ENCODE measurements at regions not wholly inside any gene's neighbourhood (a gene's known extent, or its start where the extent isn't known, plus 50 kb on each side); places are given as distances from the start of the nearest gene placed in this dataset.
A peak's percentile ranks its signal among the peaks of the same experiment; 100 is the strongest.

- Histone ChIP-seq H3K27me3 (ENCODE audit: control insufficient read depth, insufficient read depth, low read length) (no peaks in the 10 kb centered on the region), H3K36me3 (ENCODE audit: control insufficient read depth, insufficient read depth, low read length) (no peaks in the 10 kb centered on the region), H3K4me3 (ENCODE audit: low read depth, low read length) (no peak overlapping the region)
- TF ChIP-seq, protein P1, sequence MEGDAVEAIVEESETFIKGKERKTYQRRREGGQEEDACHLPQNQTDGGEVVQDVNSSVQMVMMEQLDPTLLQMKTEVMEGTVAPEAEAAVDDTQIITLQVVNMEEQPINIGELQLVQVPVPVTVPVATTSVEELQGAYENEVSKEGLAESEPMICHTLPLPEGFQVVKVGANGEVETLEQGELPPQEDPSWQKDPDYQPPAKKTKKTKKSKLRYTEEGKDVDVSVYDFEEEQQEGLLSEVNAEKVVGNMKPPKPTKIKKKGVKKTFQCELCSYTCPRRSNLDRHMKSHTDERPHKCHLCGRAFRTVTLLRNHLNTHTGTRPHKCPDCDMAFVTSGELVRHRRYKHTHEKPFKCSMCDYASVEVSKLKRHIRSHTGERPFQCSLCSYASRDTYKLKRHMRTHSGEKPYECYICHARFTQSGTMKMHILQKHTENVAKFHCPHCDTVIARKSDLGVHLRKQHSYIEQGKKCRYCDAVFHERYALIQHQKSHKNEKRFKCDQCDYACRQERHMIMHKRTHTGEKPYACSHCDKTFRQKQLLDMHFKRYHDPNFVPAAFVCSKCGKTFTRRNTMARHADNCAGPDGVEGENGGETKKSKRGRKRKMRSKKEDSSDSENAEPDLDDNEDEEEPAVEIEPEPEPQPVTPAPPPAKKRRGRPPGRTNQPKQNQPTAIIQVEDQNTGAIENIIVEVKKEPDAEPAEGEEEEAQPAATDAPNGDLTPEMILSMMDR (IDR thresholded peaks at IDR 0.05; ENCODE audit: insufficient read depth, low read length, severe bottlenecking): no peak
- no peak for FAIRE-seq
- peak; percentile 63 for DNase-seq (ENCODE audit: low read depth)
Measured at GRCh38 chr11:109971184-109971523, 122.0 kb upstream of the ZC3H12C start.

GRCh38 chr11:109972181-109972715 is 120.9 kb upstream of the ZC3H12C start:
- Histone ChIP-seq H3K4me3 (ENCODE audit: low read depth, low read length) (no peak overlapping the region), H3K36me3 (ENCODE audit: control insufficient read depth, insufficient read depth, low read length) (no peaks in the 10 kb centered on the region), H3K27me3 (ENCODE audit: control insufficient read depth, insufficient read depth, low read length) (no peaks in the 10 kb centered on the region)
- DNase-seq (ENCODE audit: low read depth) (no peak), FAIRE-seq (no peak)
- TF ChIP-seq, protein P1 (IDR thresholded peaks at IDR 0.05; ENCODE audit: insufficient read depth, low read length, severe bottlenecking): no peak

GRCh38 chr11:109972939-109973338 is 120.3 kb upstream of the ZC3H12C start:
- H3K36me3 ChIP-seq (ENCODE audit: control insufficient read depth, insufficient read depth, low read length): no peaks in the 10 kb centered on the region
- no peaks in the 10 kb centered on the region for H3K27me3 ChIP-seq (ENCODE audit: control insufficient read depth, insufficient read depth, low read length)
- H3K4me3 ChIP-seq (ENCODE audit: low read depth, low read length): no peak overlapping the region
- peak; percentile 23 for DNase-seq (ENCODE audit: low read depth)
- no peak for FAIRE-seq
- TF ChIP-seq, protein P1 (IDR thresholded peaks at IDR 0.05; ENCODE audit: insufficient read depth, low read length, severe bottlenecking): no peak

DNA sequence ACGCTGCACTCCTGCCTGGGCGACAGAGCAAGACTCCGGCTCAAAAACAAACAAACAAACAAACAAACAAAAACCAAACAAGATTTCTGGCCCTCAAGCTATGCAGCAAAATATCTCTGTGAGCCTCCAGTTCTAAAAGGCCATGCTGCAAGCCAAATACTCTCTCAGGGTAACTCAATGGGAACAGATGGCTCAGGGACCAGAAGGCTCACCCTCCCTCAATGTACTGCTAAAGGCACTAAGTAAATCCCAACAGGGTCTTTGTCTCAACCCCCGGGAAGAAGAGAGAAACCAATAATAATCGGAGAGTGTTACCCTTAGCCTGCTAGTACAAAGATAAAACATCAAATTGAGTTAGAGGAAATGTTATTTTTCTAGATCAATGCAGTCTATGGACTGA is 119.7 kb upstream of the ZC3H12C start:
- H3K4me3 ChIP-seq (ENCODE audit: low read depth, low read length): no peak overlapping the region
- H3K27me3 ChIP-seq (ENCODE audit: control insufficient read depth, insufficient read depth, low read length): no peaks in the 10 kb centered on the region
- no peaks in the 10 kb centered on the region for H3K36me3 ChIP-seq (ENCODE audit: control insufficient read depth, insufficient read depth, low read length)
- FAIRE-seq (no peak), DNase-seq (ENCODE audit: low read depth) (no peak)
- TF ChIP-seq, protein P1 (IDR thresholded peaks at IDR 0.05; ENCODE audit: insufficient read depth, low read length, severe bottlenecking): no peak

- Histone ChIP-seq H3K36me3 (ENCODE audit: control insufficient read depth, insufficient read depth, low read length) (no peaks in the 10 kb centered on the region), H3K4me3 (ENCODE audit: low read depth, low read length) (no peak overlapping the region), H3K27me3 (ENCODE audit: control insufficient read depth, insufficient read depth, low read length) (no peaks in the 10 kb centered on the region)
- no peak for DNase-seq (ENCODE audit: low read depth)
- no peak for FAIRE-seq
- TF ChIP-seq, protein P1 (IDR thresholded peaks at IDR 0.05; ENCODE audit: insufficient read depth, low read length, severe bottlenecking): no peak
Measured at GRCh38 chr11:109974523-109974922, 118.7 kb upstream of the ZC3H12C start.

DNA sequence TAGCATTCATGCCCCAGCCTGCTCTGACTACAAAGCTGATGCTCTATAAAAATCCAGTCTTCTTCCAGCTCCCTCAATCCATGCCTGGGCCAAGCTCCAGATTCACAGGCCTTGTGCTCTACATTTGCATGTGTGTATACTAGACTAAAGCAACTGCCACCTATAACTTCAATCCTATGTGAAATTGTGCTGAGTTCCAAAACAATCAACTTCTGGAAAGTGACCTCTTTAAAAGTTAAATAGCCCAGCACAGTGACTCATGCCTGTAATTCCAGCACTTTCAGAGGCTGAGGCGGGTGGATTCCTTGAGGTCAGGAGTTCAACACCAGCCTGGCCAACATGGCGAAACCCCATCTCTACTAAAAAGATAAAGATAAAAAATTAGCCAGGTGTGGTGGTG is 114.3 kb upstream of the ZC3H12C start:
- H3K36me3 ChIP-seq (ENCODE audit: control insufficient read depth, insufficient read depth, low read length): no peaks in the 10 kb centered on the region
- H3K4me3 ChIP-seq (ENCODE audit: low read depth, low read length): no peak overlapping the region
- TF ChIP-seq, protein P1 (IDR thresholded peaks at IDR 0.05; ENCODE audit: insufficient read depth, low read length, severe bottlenecking): no peak
- FAIRE-seq (no peak), DNase-seq (ENCODE audit: low read depth) (no peak)
- H3K27me3 ChIP-seq (ENCODE audit: control insufficient read depth, insufficient read depth, low read length): no peaks in the 10 kb centered on the region
